ENCODE measurements at regions not wholly inside any gene's neighbourhood (a gene's known extent, or its start where the extent isn't known, plus 50 kb on each side); places are given as distances from the start of the nearest gene placed in this dataset.

DNA sequence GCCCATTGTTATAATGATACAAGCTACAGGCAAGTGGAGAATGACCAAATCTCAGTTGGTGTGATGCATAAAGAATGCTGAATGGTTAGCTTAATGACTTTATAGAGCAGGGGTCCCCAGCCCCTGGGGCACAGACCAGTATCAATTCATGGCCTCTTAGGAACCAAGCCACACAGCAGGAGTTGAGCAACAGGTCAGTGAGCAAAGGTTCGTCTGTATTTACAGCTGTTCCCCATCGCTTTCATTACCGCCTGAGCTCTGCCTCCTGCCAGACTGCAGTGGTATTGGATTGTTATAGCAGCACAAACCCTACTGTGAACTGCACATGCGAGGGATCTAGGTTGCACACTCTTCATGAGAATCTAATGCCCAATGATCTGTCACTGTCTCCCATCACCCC, 114.0 kb upstream of the ZFHX3 start:
- DNase-seq (ENCODE audit: low read depth in 2 of 2) = no peak

DNA sequence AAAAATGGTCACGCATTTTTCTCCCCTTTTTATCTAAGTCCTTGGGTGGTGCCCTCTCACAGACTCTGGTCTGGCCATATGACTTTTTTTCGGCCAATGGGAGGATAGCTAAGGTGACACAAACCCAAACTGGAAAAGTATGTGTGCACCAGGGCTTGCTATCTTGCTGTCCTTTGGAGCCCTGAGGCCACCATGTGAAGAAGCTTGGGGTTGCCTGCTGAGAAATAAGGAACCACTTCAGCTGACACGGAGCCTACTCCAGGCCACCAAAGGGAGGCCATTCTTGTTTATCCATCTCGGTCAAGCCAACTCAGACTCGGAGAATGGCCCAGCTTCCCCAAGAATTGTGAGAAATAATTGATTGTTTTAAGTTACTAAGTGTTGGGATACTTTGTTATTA, 111.4 kb upstream of the ZFHX3 start:
- DNase-seq (ENCODE audit: low read depth in 2 of 2) = no peak

DNA sequence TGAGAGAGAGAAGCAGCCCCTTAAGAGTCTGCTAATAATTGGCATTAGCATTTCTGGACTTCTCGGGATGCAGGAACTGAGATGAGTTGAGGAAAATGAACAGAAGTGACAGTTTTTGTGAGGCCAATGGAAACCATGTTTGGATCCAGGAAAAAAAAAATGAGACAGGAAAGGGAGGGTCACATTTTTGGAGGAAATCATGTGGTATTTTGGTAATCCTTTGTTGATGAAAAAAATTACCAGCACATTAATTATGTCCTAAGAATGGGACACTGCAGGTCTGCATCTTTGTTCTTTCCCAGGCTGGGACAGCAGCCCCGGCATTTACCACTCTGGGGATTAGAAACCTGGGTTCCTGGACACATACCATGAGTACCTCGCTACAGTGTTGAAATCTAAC, 109.9 kb upstream of the ZFHX3 start:
- no peak for DNase-seq (ENCODE audit: low read depth in 2 of 2)

DNA sequence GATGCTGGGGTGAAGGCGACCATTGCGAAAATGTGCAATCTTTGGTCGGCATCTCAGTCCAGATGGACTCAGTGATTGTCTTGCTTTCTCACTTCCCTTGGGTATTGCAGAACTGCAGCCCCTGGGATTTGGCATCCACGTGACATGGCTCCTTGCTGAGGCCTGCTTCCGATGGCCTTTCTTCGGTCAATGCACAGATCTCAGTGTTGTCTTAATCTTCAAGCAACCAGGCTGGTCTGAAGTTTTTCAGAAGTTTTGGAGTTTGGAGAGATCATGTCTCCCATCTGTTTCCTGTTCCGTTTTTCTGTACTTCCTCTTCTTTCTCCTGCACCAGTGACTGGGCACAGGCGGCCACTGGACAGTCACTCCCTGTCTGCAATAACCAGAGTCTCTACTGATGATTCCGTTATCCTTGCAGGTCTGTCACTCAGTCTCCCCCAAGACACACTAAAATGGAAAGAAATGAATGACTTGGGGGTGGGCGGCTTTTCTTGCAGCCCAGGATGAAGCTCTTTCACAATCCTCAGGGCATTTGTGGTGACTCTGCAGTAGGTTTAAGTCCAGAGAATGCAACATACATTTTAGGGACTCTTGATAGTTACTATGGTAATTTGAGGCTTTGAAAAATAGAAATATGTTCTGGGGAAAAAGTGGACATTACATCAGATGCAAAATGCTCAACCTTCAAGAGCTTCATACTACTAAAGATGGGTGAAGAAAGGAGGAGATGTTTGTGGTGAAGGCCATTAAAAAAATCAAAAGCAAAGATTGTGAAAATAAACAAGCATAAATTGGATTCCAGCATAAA, 106.3 kb upstream of the ZFHX3 start:
- DNase-seq (ENCODE audit: low read depth in 2 of 2) = no peak

DNA sequence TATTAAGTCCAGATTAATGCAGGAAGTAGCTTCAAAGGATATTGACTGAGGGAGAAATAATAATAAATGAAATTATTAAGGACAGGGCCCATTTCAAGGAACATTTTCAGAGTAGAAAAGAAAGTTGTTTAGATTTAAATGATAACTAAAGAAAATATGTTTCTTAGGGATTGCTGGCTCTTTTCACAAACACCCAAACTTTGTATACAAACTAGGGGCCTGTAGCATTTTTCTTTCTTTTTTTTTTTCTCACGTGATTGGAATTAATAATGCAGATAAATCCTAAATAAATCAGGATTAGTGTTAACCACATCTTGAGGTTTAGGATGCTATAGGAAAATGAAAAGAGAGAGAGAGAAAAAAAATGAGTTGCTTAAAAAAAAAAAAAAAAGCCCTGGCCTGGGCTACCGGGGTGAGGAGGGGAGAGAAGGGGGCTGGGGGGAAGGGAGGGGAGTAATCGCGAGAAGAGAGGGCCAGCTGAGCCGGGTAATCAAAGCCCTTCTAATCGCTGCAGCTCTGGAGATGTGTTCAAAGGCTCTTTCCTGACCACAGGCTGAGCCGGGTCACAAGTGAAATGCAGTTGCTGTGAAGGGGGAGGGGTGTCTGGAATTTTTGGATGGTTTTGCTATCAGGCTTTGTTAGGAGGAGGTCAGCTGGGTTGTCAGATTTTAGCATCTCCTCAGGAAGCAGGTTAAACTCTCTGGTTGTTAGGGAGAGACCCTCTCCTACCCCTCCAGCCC, 104.6 kb upstream of the ZFHX3 start:
- DNase-seq (ENCODE audit: low read depth in 2 of 2) = no peak

DNA sequence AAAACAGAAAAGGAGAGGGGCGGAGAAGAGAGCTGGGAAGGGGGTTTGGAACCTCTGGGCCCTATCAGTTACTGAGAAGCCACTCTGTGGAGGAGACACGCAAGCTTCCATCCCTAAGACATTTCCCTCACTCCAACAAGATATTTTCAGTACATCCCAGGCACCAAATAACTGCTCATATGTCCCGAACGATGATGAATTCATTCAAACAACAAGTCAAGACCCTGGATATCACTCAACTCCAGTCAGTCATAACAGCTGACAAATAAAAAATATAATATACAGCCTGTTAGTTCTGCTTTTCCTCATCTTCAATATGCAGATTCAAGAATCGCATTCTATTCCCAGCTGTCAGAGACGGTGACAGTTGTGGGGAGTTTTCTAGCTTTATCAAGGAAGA, 104.0 kb upstream of the ZFHX3 start:
- no peak for DNase-seq (ENCODE audit: low read depth in 2 of 2)

DNA sequence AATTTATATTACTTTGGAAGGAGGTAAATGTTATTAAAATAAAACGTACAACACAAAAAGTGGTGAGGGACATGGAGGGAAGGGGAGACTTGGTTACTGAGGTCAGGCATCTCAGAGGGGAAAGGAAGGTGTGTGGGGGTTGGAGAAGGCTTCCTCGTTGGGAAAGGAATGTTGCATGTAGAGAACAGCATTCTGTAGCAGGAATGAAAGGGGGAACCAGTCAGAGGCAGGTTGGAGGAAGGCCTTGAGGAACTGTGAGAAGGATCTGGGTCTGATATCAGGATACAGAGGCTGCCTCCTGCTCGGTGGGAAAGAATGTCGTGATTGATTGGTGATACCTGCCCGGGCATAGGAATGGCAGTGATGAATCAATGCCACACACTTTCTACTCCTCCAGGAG, 103.3 kb upstream of the ZFHX3 start:
- DNase-seq (ENCODE audit: low read depth in 2 of 2) = no peak

DNA sequence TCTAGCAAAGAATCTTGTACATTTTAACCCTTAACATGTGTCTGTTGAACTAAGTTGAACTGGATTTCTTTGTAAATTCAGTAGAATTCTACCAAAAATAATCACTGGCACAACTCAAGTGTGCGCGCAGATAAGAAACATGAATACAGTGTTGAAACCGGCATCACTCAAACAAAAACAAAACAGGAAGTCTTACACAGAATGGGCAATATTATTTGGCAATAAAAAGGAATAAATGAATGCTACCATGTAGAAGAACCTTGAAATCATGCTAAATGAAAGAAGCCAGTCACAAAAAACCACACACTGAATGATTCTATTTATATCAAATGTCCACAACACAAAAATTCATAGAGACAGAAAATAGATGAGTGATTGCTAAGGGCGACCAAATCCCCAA, 102.9 kb upstream of the ZFHX3 start:
- DNase-seq (ENCODE audit: low read depth in 2 of 2) = no peak

DNA sequence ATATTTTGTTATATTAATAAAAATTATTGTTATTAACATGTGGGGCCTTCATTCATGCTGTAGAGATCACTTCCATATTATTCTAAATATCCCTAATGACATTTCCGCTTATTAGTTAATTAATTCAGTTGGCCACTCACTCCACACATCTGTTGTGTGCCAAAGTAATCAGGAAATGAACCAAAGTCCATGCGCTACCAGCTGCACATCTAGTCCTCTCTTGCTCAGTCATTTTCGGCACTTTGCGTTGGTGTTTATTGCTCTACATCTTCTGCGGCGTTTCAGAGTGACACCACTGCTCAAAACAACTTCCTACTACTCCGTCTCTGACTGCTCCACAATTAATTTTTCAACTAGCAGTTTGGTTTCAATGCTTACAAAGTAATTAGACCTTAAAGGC, 101.4 kb upstream of the ZFHX3 start:
- DNase-seq (ENCODE audit: low read depth in 2 of 2) = no peak

DNA sequence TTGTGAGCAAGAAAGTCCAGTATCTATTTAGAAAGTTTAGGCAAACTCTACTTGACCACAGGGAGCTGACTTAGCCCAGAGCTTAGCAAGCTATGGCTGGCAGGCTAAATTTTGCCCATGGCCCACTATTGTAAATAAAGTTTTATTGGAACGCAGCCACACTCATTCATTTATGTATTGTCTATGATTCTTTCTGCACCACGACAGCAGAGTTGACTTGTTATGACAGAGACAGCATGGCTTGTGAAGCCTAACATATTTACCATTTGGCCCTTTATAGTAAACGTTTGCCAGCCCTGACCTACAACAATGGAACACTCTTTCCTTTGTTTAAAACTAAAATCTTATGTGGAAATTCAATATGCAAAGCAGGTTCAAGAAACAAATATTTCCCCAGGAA, 100.0 kb upstream of the ZFHX3 start:
- DNase-seq (ENCODE audit: low read depth in 2 of 2) = no peak

DNA sequence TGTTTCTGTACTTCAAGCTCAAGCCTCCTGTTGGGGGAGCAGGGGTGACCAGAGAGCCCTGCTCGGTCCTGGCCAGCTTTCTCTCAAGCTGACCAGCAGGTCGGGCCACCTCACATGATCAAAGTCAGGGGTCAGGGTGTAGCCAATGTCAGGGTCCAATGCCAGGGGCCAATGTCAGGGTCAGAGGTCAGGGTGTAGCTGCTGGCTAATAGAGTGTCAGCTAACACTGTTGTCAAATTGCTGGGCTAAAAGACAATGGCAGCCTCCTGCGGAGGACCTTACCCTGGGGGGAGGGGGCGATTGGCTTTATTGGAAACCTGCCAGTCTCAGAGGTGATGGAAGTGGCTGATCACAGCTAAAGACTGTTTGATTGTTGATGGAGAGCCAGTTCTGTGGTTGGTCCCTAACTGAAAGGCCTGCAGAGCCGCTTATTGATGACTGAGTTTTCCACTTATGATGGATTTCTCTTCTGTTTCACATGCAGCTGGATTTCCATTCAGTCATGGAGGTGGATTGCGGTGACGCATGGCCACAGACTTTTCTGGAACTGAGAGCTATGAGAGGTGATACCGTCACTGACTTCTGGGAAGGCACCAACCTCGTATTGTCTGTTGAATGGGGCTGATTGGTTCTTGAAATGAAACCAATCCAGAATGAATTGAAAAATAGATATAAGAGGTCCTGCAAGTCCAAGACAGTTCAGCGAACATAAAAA, 97.4 kb upstream of the ZFHX3 start:
- DNase-seq (ENCODE audit: low read depth in 2 of 2) = no peak

DNA sequence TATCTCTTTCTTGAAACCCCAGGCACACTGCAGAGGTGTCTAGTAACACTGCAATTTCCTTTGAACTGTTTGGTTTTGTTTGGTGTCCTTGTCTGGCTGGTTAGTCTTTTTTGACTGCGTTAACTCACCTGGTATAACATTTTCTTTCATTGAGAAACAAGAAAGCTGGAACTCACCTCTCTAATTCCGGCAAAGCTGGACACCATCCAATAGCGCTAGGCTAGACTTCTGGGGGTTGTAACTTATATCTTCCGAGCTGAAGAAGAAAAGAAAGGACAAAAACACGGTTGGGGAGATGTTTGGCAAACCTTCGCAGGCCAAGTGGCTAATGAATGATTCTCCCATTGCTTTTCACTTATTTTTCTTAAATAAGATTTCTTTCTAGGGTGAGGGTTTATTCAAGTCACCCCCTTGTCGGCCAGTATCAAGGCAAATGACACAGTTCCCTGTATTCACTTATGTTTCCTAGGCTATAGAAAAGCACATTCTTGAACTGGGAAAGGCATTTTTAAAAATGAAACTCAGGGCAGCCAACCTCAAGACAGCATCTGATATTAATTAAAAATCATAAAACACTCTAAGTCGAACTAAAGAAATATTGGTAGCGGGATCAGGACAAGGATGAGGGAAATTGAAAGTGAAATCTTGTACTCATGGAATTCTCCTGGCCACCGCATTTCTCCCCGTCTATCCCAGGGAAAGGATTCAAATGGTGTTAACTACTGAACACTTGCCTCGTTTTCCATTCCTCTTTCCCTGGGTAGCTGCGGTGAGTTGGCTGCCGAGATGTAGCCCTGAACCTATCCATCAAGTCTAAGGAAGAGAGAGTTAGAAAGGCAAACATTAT, 95.9 kb upstream of the ZFHX3 start:
- DNase-seq (ENCODE audit: low read depth in 2 of 2) = no peak

DNA sequence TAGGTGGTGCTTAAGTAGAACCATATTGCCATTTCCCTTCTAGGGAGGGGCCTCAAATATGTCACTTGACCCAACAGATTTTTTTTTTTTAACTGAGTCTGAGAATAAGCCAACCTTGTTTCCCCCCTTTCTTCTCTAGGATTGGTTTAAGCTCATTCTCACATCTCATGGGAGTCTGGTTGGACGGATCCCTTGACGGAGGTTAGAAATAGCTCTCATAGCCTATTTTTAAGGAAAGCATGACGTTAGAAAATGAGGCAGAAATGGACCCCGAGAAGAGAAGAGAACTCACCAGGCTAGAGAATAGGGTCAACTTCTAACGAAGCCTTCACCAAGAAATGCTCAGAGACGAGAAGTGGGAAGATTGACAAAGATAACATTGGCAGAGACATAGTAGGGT, 95.1 kb upstream of the ZFHX3 start:
- DNase-seq (ENCODE audit: low read depth in 2 of 2) = no peak

DNA sequence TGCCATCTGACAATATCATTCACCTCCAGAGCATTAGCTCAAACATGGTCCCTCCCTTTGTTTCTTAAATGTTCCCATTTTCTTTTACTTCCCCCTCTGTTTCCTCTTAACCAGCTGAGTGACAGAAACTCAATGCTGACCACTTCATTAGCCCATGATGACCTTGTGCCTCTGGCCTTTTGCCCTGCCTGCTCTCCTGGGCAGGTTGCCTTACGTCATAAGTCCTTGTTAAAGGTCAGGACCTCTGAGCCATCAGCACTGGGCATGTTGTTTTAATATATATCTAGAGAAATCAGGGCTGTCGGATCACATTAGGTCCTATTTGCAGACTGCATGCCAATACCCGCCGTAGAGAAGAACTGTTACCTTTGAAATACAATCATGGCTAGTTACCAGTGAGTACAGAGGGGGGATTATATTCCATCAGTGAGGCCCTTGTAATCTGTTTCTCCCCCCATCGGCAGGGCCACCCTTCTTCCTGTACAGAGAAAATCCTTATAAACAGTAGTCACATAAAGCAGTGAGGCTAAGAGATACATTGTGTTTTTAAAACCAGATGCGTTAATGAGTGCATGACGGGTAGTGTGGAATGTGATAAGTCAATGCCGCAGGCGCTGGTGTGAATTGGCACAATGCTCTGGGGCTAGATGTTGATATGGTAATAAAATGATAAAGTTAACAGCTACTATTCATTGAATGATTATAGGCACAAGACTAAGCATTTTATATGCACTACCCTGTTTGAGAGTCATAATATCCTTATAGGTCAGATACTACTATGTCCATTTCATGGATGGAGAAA, 94.3 kb upstream of the ZFHX3 start:
- DNase-seq (ENCODE audit: low read depth in 2 of 2) = no peak

DNA sequence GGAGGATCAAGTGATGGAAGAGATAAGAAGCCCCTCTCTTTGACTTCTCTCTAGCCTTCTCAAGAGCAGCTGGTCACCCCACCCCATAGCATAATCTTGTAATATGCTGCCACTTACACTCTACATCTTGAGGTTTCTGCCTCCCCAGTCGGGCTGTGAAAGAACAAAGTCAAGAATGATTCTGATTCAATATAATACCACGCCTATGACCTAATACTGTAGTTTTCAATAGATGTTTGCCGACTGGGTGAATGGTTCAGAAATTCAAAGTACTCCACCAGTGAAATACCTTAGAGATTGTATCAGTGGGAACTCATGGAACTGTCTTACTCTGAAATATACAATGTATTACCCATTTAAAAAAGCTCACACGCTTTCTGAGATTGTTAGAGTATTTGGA, 93.0 kb upstream of the ZFHX3 start:
- DNase-seq (ENCODE audit: low read depth in 2 of 2) = no peak

DNA sequence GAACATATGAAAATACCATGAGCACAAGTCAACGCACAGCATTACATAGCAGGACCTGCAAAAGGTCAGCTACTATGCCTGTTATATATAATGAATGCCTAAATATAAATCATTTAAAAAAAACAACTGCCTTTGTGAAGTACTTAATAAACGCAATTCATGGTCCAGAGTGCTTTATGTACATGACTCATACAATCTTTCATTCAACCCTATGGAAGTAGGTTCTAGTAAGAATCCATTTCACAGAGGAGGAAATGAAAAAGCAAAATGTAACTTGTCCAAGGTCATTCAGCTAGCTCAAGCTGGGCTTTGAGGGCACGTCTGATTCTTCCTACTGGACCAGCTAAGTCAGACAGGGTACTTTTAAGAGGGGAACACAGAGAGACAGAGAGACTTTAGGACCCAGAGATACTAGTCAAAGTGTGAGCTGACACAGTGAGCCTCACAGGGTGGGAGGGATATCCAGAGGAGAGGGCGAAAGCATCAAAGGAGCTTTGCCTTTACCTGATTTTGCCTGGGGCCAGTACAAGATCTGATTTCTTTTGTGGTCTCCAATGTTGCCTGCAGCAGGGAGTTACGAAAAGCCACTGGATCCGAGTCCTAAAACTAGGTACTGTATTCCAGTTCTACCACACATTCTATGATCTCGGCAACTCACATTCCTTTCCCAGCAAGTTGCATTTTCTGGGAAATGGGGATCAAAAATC, 83.4 kb upstream of the ZFHX3 start:
- no peak for DNase-seq (ENCODE audit: low read depth in 2 of 2)

DNA sequence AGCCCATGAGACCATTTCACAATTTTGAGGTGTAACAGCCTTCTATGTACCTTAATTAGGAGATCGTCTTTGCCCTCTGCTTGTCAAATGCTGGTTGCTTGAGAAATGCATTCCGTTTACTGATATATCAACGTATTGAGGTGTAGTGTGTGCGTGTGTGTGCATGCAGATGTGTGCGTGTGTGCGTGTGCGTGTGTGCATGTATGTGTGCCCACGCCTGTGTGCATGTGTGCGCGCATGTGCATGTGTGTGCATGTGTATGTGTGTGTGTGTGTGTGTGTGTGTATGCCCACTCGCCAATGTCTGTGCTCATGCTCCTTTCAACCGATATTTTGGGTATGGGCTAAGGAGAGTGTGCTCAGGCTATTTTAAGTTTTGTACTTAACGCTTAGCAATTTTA, 81.5 kb upstream of the ZFHX3 start:
- no peak for DNase-seq (ENCODE audit: low read depth in 2 of 2)

DNA sequence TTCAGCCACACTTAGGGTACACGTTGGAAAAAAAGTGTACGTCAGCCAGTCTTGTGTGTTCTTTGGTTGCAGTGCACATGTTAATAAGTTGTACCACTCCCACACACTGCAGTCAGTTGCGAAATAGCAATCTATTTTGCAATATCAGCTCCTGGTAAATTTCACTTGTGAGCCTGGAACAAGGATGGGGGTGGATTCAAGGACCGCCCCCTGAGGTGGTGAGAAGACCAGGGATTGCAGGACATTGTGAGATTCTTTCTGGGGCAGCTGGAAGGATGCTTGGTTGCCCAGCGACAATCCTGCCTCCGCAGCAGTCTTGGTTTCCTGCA, 78.6 kb upstream of the ZFHX3 start:
- no peak for DNase-seq (ENCODE audit: low read depth in 2 of 2)

DNA sequence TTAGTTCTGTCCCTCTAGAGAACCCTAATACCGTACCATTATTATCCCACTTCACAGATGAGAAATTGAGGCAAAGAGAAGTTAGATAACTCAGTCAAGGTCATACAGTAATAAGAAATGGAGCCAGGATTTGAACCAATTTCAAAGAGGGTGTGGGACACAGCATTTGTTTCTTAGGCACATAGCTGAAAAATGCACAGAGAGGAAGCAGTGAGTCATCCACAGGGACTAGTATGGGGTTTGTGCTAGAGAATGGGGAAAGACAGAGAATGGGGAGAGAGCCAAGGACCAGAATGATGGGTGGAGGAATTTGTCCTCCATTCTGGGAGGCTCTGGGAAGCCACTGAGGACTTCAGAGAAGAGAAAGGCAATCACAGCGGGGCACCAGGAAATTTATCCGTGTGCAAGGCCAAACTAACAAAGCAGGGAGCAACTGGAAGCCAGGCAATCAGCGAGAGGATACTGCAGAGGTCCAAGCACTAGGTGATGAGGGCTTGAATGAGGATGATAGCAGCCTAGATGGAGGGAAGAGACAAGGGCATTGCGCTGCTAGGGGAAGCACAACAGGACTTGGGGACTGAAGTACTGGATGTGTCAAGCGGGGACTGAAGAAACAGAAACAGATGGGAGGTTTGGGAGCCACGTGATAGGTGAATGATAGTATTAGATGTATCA, 78.1 kb upstream of the ZFHX3 start:
- DNase-seq (ENCODE audit: low read depth in 2 of 2) = no peak

Measured in stimulated activated CD8-positive, alpha-beta memory T cell treated with anti-CD3 and anti-CD28 coated beads, Interleukin-15, amount 100 ng/mL, for 48 hours (primary cell).